GM12873 (cell line): ENCODE measurements at regions not wholly inside any gene's neighbourhood (a gene's known extent, or its start where the extent isn't known, plus 50 kb on each side); places are given as distances from the start of the nearest gene placed in this dataset.

Source experiments
- TF ChIP-seq, protein P1 (sequence below): IDR thresholded peaks from 2 replicates; pipeline ENCODE4 v1.5.1; 2012; ENCODE audit warnings: low read depth, mild to moderate bottlenecking, moderate library complexity, low read length, control low read depth; ENCODE audit not compliant: insufficient read depth; ENCODE audit errors: missing control alignments

GRCh38 chr18:8995096-8995495 is 107.4 kb upstream of the NDUFV2 start:
- TF ChIP-seq, protein P1, sequence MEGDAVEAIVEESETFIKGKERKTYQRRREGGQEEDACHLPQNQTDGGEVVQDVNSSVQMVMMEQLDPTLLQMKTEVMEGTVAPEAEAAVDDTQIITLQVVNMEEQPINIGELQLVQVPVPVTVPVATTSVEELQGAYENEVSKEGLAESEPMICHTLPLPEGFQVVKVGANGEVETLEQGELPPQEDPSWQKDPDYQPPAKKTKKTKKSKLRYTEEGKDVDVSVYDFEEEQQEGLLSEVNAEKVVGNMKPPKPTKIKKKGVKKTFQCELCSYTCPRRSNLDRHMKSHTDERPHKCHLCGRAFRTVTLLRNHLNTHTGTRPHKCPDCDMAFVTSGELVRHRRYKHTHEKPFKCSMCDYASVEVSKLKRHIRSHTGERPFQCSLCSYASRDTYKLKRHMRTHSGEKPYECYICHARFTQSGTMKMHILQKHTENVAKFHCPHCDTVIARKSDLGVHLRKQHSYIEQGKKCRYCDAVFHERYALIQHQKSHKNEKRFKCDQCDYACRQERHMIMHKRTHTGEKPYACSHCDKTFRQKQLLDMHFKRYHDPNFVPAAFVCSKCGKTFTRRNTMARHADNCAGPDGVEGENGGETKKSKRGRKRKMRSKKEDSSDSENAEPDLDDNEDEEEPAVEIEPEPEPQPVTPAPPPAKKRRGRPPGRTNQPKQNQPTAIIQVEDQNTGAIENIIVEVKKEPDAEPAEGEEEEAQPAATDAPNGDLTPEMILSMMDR = no peak

DNA sequence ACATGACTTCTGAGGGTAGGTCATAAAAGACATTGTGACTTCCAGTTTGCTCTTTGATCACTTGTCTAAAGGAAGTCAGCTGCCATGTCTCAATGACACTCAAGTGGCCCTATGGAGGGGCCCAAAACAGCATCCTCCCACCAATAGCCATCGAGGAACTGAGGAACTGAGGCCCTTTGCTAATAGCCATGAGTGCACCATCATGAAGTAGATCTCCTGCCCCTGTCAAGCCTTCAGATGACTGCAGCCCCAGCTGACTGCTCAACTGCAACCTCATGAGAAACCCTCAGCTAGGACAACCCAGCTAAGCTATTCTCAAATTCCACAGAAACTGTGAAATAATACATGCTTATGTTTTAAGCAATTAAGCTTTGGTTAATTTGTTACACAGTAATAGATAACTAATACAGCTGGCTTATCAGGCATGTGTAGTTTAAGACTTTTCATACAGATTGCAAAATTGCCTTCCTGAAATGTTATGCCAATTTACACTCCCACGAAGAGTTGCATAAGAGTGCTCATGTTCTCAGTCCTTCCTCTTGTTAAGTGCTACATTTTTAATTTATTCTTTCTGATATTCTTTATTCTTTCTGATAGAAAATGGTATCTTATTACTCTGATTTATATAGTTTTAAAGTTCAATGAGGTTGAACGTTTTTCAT is 105.6 kb upstream of the NDUFV2 start:
- TF ChIP-seq, protein P1 = no peak

- TF ChIP-seq, protein P1 = no peak
Observed at GRCh38 chr18:8997634-8998033, 104.9 kb upstream of the NDUFV2 start.

- TF ChIP-seq, protein P1 = no peak
Observed at GRCh38 chr18:8998481-8999217, 103.8 kb upstream of the NDUFV2 start.

GRCh38 chr18:8999872-9000271 is 102.6 kb upstream of the NDUFV2 start:
- TF ChIP-seq, protein P1 = no peak

- TF ChIP-seq, protein P1 = no peak
Observed at GRCh38 chr18:9000733-9001132, 101.8 kb upstream of the NDUFV2 start.

DNA sequence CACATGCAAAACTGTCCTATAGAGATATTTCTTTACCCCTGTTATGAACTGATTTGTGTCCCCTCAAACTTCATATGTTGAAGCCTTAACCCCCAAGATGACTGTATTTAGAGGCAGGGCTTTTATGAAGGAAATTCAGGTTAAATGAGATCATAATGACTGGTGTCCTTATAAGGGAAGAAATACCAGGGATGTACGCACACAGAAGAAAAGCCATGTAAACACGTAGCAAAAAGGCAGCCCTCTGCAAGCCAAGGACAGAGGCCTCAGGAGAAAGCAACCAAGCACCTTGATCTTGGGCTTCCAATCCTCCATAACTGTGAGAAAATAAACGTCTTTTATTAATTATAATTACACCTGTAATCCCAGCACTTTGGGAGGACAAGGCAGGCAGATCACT is 101.3 kb upstream of the NDUFV2 start:
- TF ChIP-seq, protein P1 = no peak
